ENCODE measurements at regions not wholly inside any gene's neighbourhood (a gene's known extent, or its start where the extent isn't known, plus 50 kb on each side); places are given as distances from the start of the nearest gene placed in this dataset.
A peak's percentile ranks its signal among the peaks of the same experiment; 100 is the strongest.

DNA sequence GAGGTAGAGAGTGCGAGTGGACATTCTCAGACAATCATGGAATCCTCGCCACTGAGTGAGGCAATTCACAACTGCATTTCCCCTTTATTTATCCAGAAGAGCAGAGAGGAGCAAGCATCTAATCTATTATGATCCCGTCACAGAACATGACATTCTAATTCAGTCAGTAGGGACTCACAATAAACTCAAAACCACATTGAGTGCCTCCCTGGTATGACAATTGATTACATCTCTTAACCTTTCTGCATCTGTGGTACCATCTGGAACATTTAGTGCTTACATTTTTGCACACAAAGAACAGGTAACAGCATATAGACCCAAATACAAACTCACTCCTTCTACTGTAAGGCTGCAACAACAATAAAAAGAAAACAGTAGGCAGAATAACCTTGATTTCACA, 517.2 kb downstream of the GBE1 start:
- Histone ChIP-seq H3K27ac (no peak overlapping the region), H3K4me1 (no peaks in the 10 kb centered on the region), H3K9me3 (no peaks in the 10 kb centered on the region), H3K36me3 (no peaks in the 10 kb centered on the region), H3K4me3 (no peak overlapping the region), H3K27me3 (no peaks in the 10 kb centered on the region)
- ATAC-seq (no peak), DNase-seq (no peak)
- TF ChIP-seq, protein P1, sequence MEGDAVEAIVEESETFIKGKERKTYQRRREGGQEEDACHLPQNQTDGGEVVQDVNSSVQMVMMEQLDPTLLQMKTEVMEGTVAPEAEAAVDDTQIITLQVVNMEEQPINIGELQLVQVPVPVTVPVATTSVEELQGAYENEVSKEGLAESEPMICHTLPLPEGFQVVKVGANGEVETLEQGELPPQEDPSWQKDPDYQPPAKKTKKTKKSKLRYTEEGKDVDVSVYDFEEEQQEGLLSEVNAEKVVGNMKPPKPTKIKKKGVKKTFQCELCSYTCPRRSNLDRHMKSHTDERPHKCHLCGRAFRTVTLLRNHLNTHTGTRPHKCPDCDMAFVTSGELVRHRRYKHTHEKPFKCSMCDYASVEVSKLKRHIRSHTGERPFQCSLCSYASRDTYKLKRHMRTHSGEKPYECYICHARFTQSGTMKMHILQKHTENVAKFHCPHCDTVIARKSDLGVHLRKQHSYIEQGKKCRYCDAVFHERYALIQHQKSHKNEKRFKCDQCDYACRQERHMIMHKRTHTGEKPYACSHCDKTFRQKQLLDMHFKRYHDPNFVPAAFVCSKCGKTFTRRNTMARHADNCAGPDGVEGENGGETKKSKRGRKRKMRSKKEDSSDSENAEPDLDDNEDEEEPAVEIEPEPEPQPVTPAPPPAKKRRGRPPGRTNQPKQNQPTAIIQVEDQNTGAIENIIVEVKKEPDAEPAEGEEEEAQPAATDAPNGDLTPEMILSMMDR (IDR thresholded peaks at IDR 0.05) = no peak
- intact Hi-C loops (cut with DNase I) = no loop called here

- no peaks in the 10 kb centered on the region for H3K27me3 ChIP-seq
- no peaks in the 10 kb centered on the region for H3K9me3 ChIP-seq
- TF ChIP-seq, protein P1 (IDR thresholded peaks at IDR 0.05) = peak in 1 of 2 donors; percentile 20
- intact Hi-C loops (cut with DNase I) = no loop called here
- no peak for ATAC-seq
- peak in 2 of 4 donors; percentile 5 to 7 for DNase-seq
- no peaks in the 10 kb centered on the region for H3K36me3 ChIP-seq
- no peak overlapping the region for H3K27ac ChIP-seq
- H3K4me3 ChIP-seq = no peak overlapping the region
- H3K4me1 ChIP-seq = no peaks in the 10 kb centered on the region
Observed at GRCh38 chr3:81242871-81243270, 518.6 kb downstream of the GBE1 start.

DNA sequence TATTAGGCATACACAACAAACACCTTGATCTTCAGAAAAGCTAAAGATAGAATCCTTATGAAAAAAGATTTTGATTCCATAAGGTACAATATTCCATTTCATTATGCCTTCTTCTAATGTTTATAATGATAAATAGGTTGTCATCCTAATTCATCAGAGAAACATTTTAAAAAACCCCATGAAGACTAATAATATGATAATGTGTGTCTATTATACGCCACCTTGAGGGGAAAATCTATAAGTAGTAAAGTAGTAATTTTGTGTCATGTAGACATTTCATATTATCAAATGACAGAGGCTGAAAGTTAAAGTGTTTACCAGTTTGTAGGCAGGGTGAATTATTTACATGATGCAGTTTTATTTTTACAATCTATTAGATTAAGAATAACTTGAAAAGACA, 524.3 kb downstream of the GBE1 start:
- intact Hi-C loops (cut with DNase I) = no loop called here
- H3K27me3 ChIP-seq = no peaks in the 10 kb centered on the region
- no peaks in the 10 kb centered on the region for H3K9me3 ChIP-seq
- H3K4me3 ChIP-seq = no peak overlapping the region
- no peaks in the 10 kb centered on the region for H3K4me1 ChIP-seq
- no peak overlapping the region for H3K27ac ChIP-seq
- TF ChIP-seq, protein P1 (IDR thresholded peaks at IDR 0.05) = no peak
- ATAC-seq (no peak), DNase-seq (no peak)
- H3K36me3 ChIP-seq = no peaks in the 10 kb centered on the region

- ATAC-seq = peak; percentile 26
- H3K27ac ChIP-seq = no peak overlapping the region
- H3K27me3 ChIP-seq = no peaks in the 10 kb centered on the region
- H3K4me1 ChIP-seq = no peaks in the 10 kb centered on the region
- intact Hi-C loops (cut with DNase I) = no loop called here
- TF ChIP-seq, protein P1 (IDR thresholded peaks at IDR 0.05) = peak in 1 of 2 donors; percentile 22
- peak in 1 of 4 donors; percentile 22 for DNase-seq
- H3K4me3 ChIP-seq = no peak overlapping the region
- no peaks in the 10 kb centered on the region for H3K36me3 ChIP-seq
- H3K9me3 ChIP-seq = no peaks in the 10 kb centered on the region
Observed at GRCh38 chr3:81218023-81218422, 543.4 kb downstream of the GBE1 start.

DNA sequence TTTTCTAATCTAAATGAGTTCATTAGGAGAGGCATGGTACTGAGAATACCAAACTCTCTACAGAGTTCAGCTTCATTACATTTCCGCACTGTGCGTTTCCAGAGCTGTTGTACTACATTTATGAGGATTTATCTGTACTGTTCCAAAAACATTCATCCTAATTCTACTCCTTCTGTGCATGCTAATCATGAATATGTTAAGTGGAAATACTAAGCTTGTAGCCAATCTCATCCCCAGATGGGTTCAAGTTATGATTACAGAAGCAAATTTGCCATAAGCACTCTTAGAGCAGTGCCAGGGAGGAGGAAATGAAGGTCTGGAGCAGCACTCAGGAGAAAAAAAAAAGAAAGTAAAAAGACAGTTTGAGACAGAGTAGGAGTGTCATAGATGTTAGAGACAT, 544.3 kb downstream of the GBE1 start:
- ATAC-seq (no peak), DNase-seq (no peak)
- TF ChIP-seq, protein P1 (IDR thresholded peaks at IDR 0.05) = no peak
- H3K4me1 ChIP-seq = no peaks in the 10 kb centered on the region
- no peaks in the 10 kb centered on the region for H3K27me3 ChIP-seq
- intact Hi-C loops (cut with DNase I) = no loop called here
- H3K9me3 ChIP-seq = no peaks in the 10 kb centered on the region
- no peak overlapping the region for H3K27ac ChIP-seq
- no peaks in the 10 kb centered on the region for H3K36me3 ChIP-seq
- no peak overlapping the region for H3K4me3 ChIP-seq
